Karpas-422 (cell line): ENCODE measurements at regions not wholly inside any gene's neighbourhood (a gene's known extent, or its start where the extent isn't known, plus 50 kb on each side); places are given as distances from the start of the nearest gene placed in this dataset.
"Not testable (repeated sequence)": the region's sequence is repeated elsewhere in the genome, so short reads cannot be mapped to it uniquely, and the experiment has no call there.

Experiments used
- DNase-seq: peaks from one replicate; pipeline ENCODE4 v3.0.0-alpha.2; 2015
- H2AFZ ChIP-seq: fragments of 200-600 bp; sonication (generic); 2 replicates; pipeline ENCODE4 v1.6.1; 2014; ENCODE audit warnings: antibody characterized with exemption, low read length, mixed read lengths
- H3K27ac ChIP-seq: fragments of 200-600 bp; sonication (generic); 2 replicates; pipeline ENCODE4 v1.5.1; 2014; ENCODE audit warnings: mild to moderate bottlenecking, low read length, moderate library complexity
- H3K27me3 ChIP-seq: fragments of 200-600 bp; sonication (generic); 2 replicates; pipeline ENCODE4 v1.6.1; 2014; ENCODE audit warnings: low read length, mixed read lengths
- H3K36me3 ChIP-seq: fragments of 200-600 bp; sonication (generic); 2 replicates; pipeline ENCODE4 v1.6.1; 2014; ENCODE audit warnings: low read length, mixed read lengths; ENCODE audit not compliant: insufficient read depth
- H3K4me1 ChIP-seq: fragments of 200-600 bp; sonication (generic); 2 replicates; pipeline ENCODE4 v1.6.1; 2014; ENCODE audit warnings: mild to moderate bottlenecking, low read length, mixed read lengths
- H3K4me2 ChIP-seq: fragments of 200-600 bp; sonication (generic); 2 replicates; pipeline ENCODE4 v1.6.1; 2014; ENCODE audit warnings: low read length, low read depth, mild to moderate bottlenecking; ENCODE audit not compliant: poor library complexity, severe bottlenecking
- H3K4me3 ChIP-seq: fragments of 200-600 bp; sonication (generic); 2 replicates; pipeline ENCODE4 v1.5.1; 2014; ENCODE audit warnings: mild to moderate bottlenecking, antibody characterized with exemption, low read length, mixed read lengths
- H3K79me2 ChIP-seq: fragments of 200-600 bp; sonication (generic); 2 replicates; pipeline ENCODE4 v1.6.1; 2014; ENCODE audit warnings: mild to moderate bottlenecking, low read length, mixed read lengths
- H3K9ac ChIP-seq: fragments of 200-600 bp; sonication (generic); 2 replicates; pipeline ENCODE4 v1.6.0; 2014; ENCODE audit warnings: low read length
- H3K9me2 ChIP-seq: fragments of 200-600 bp; sonication (generic), shearing (Covaris generic); replicated peaks from 2 replicates; pipeline ENCODE4 v1.6.0; 2014; ENCODE audit warnings: mild to moderate bottlenecking, low read length, moderate library complexity; ENCODE audit not compliant: insufficient read depth
- H3K9me3 ChIP-seq: fragments of 300-700, 200-600 bp; sonication (generic); 2 replicates; pipeline ENCODE4 v1.6.1; 2014; ENCODE audit warnings: low read length, mixed read lengths
- H4K20me1 ChIP-seq: fragments of 200-600 bp; sonication (generic); 2 replicates; pipeline ENCODE4 v1.6.1; 2014; ENCODE audit warnings: mild to moderate bottlenecking, antibody characterized with exemption, low read length, low read depth; ENCODE audit not compliant: insufficient read depth

DNA sequence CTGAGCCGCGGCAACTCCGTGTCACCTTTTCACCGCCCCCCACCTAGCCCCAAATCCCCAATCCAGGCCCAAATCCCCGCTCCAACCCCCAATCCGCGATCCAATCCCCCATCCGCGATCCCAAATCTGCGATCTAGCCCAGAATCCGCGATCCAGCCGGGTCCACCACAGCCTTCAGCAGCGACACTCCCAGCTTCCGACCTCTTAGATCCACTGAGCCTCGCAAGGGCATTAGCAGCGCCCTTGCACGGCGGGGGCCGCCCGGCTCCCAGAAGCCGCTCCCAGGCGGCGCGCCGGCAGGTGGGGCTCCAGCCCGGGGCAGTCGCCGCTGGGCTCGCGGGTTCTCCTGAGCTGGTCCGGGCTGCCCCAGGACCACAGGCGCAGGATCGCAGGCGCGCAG, 116.1 kb upstream of the TPTE start:
- H3K9me3 ChIP-seq = peaks cover 36% of the 10 kb centered on the region
- not testable (repeated sequence) for H3K27ac ChIP-seq, H3K4me1 ChIP-seq

DNA sequence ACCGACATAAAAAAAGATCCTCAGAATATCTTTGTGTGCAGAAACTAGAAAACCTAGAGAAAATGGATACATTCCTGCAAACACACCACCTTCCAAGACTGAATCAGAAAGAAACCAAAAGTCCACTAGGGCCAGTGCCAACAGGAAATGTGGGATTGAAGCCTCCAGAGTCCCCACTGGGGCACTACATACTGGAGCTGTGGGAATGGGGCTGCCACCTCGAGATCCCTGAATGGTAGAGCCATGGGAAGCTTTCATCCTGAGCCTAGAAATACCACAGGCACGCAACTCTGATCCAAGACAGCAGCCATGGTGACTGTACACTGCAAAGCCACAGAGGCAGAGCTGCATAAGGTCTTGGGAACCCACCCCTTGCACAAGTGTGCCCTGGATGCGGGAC, 111.6 kb upstream of the TPTE start:
- not testable (repeated sequence) for H3K36me3 ChIP-seq, H3K4me2 ChIP-seq, H3K4me3 ChIP-seq, H3K27me3 ChIP-seq, H4K20me1 ChIP-seq, H2AFZ ChIP-seq, H3K4me1 ChIP-seq, H3K9me3 ChIP-seq, H3K9ac ChIP-seq, DNase-seq, H3K79me2 ChIP-seq, H3K9me2 ChIP-seq, H3K27ac ChIP-seq

More for the DNA sequence above, 116.1 kb upstream of the TPTE start:
- not testable (repeated sequence) for H3K9me2 ChIP-seq, H3K4me2 ChIP-seq, H3K9ac ChIP-seq, H3K27me3 ChIP-seq, H3K79me2 ChIP-seq, H4K20me1 ChIP-seq, H3K4me3 ChIP-seq, DNase-seq, H3K36me3 ChIP-seq, H2AFZ ChIP-seq

DNA sequence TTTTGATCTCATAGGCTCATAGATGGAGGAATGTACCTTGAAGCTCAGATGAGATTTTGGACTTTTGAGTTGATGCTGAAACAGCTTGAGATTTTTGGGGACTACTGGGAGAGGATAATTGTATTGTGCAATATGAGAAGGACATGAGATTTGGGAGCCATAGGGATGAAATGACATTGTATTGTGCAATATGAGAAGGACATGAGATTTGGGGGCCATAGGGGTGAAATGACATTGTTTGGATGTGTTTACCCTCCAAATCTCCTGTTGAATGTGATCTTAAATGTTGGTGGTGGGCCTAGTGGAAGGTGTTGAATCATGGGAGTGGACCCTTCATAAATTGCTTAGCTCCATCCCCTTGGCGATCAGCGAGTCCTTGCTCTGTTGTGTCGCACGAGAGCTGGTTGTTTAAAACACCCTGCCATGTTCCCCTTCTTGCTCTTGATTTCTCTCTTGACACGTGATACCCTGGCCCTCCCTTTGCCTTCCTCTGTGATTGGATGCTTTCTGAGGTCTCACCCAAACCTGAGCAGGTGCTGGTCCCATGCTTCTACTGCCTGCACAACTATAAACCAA, 110.9 kb upstream of the TPTE start:
- H4K20me1 ChIP-seq = not testable (repeated sequence)

GRCh38 chr21:10411776-10412526, 109.4 kb upstream of the TPTE start:
- not testable (repeated sequence) for H3K4me2 ChIP-seq

More for the DNA sequence above, 110.9 kb upstream of the TPTE start:
- not testable (repeated sequence) for H3K9ac ChIP-seq, H3K4me1 ChIP-seq, H3K79me2 ChIP-seq, H3K4me2 ChIP-seq, H3K27me3 ChIP-seq, H3K9me2 ChIP-seq, H3K27ac ChIP-seq, H3K36me3 ChIP-seq, H3K4me3 ChIP-seq, H2AFZ ChIP-seq, DNase-seq, H3K9me3 ChIP-seq

GRCh38 chr21:10412928-10413246, 108.5 kb upstream of the TPTE start:
- DNase-seq, H3K9me2 ChIP-seq, H3K4me1 ChIP-seq, H3K27me3 ChIP-seq, H3K36me3 ChIP-seq, H3K9ac ChIP-seq, H3K79me2 ChIP-seq, H3K27ac ChIP-seq, H2AFZ ChIP-seq, H3K4me3 ChIP-seq, H4K20me1 ChIP-seq, H3K4me2 ChIP-seq: not testable (repeated sequence)
- H3K9me3 ChIP-seq = peaks cover 27% of the 10 kb centered on the region

More at GRCh38 chr21:10411776-10412526, 109.4 kb upstream of the TPTE start:
- not testable (repeated sequence) for H3K27ac ChIP-seq, H2AFZ ChIP-seq, H3K9ac ChIP-seq, H3K27me3 ChIP-seq, H3K36me3 ChIP-seq, H3K4me1 ChIP-seq, DNase-seq, H3K9me2 ChIP-seq, H3K4me3 ChIP-seq, H3K79me2 ChIP-seq, H4K20me1 ChIP-seq
- H3K9me3 ChIP-seq = peaks cover 18% of the 10 kb centered on the region

DNA sequence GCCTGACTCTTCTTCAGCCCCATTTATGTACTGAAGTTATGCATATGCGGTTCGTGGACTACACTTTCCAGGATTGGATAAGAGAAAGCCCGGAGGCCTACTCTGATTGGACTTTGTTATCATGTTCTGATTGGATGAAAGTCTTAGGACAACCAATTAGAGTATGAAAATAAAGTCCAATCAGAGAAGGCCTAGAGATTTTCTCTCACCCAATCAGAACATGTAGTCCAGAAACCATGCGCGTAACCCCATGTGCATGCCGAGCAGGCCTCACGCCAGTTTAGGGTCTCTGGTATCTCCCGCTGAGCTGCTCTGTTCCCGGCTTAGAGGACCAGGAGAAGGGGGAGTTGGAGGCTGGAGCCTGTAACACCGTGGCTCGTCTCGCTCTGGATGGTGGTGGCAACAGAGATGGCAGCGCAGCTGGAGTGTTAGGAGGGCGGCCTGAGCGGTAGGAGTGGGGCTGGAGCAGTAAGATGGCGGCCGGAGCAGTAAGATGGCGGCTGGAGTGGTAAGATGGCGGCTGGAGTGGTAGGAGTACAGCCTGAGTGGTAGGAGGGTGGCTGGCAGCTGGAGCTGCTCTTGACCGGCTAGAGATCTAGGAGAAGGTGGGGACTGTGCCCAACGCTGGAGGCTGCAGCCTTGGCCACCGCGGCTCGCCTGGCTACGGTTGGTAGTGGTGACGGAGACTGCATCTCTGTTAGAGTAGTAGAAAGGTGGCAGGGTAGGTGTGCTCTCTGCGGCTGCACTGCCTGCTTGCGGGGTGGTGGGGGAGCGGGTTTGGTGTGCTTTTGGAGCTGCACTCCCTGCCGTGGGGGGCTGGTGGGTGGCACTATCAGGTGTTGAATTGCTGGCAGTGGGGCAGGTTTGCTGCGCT, 107.9 kb upstream of the TPTE start:
- not testable (repeated sequence) for H3K79me2 ChIP-seq, H3K4me2 ChIP-seq, H3K36me3 ChIP-seq, H3K27ac ChIP-seq, H3K4me3 ChIP-seq, DNase-seq, H3K27me3 ChIP-seq, H4K20me1 ChIP-seq, H3K9me2 ChIP-seq, H2AFZ ChIP-seq, H3K9ac ChIP-seq, H3K4me1 ChIP-seq
- peaks cover 29% of the 10 kb centered on the region for H3K9me3 ChIP-seq

- DNase-seq, H3K9me2 ChIP-seq, H3K79me2 ChIP-seq, H3K36me3 ChIP-seq, H3K4me2 ChIP-seq, H3K27ac ChIP-seq, H3K9ac ChIP-seq, H3K27me3 ChIP-seq, H4K20me1 ChIP-seq, H2AFZ ChIP-seq, H3K4me1 ChIP-seq, H3K4me3 ChIP-seq: not testable (repeated sequence)
- peaks cover 36% of the 10 kb centered on the region for H3K9me3 ChIP-seq
These were observed 107.1 kb upstream of the TPTE start for GRCh38 chr21:10414121-10414924.

GRCh38 chr21:10414925-10415254, 106.5 kb upstream of the TPTE start:
- H2AFZ ChIP-seq, H3K79me2 ChIP-seq, H3K9ac ChIP-seq, H3K36me3 ChIP-seq, H4K20me1 ChIP-seq, H3K4me3 ChIP-seq, H3K4me1 ChIP-seq, DNase-seq, H3K9me2 ChIP-seq, H3K27me3 ChIP-seq, H3K4me2 ChIP-seq, H3K27ac ChIP-seq: not testable (repeated sequence)
- peaks cover 40% of the 10 kb centered on the region for H3K9me3 ChIP-seq
